Kidney tubule cell (primary cell): ENCODE measurements at regions not wholly inside any gene's neighbourhood (a gene's known extent, or its start where the extent isn't known, plus 50 kb on each side); places are given as distances from the start of the nearest gene placed in this dataset.
A peak's percentile ranks its signal among the peaks of the same experiment; 100 is the strongest.
"Not testable (repeated sequence)": the region's sequence is repeated elsewhere in the genome, so short reads cannot be mapped to it uniquely, and the experiment has no call there.

Experiments used
- DNase-seq: peaks from one replicate; pipeline ENCODE4 v3.0.0-alpha.2; 2018; ENCODE audit warnings: low spot score

GRCh38 chr4:126137782-126138170, 823.0 kb downstream of the FAT4 start:
- no peak for DNase-seq

- no peak for DNase-seq
These were observed 829.9 kb downstream of the FAT4 start for GRCh38 chr4:126144543-126145237.

DNA sequence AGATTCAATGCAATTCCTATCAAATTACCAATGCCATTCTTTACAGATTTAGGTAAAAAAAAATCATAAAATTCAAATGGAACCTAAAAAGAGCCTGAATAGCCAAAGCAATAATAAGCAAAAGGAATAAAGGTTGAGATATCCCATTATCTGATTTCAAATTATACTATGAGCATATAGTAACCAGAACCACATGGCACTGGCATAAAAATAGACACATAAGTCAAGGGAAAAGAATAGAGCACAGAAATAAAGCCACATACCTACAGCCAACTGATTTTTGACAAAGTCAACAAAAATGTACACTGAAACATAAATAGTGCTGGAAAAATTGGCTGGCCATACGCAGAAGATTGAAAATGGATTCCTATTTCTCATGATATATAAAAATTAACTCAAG, 853.7 kb downstream of the FAT4 start:
- no peak for DNase-seq

DNA sequence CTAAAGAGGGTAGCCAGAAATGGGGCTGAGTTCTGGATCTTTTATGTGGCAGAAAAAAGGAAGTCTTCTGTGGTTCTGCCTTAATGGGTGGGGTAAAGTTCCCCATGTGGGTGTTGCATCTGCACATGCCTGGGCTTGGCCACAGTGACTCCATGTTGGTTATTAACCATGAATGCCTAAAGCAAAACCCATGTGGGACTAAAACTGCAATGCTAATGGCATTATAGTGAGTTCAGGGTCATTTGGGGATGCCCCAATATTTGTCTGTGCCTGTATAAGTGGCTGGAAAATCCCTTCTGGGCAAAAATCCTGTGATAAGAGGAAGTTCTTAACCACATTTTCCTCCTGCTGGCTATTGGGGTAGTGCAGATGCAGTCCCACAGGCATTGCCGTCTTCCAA, 857.4 kb downstream of the FAT4 start:
- no peak for DNase-seq

- DNase-seq: no peak
These were observed 859.9 kb downstream of the FAT4 start for GRCh38 chr4:126174627-126175026.

DNA sequence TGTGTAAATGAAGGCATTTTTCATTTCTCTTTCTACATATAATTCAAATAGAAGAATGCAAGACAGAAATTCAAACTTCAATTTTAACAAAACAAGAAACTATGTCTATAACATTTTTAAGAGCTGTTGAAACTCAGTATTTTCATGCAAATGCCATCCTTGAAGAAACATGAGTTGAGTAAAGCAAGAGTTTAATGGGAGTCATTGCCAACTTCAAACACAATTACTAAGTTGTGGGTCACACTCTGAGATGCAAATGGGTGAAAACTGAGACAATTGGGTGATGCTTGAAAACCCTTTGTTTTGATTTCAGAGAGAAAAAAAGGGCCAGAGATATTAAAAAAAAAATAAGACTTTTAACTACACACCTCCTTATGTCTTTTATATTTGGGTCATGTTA, 865.9 kb downstream of the FAT4 start:
- no peak for DNase-seq

GRCh38 chr4:126182336-126182735, 867.6 kb downstream of the FAT4 start:
- no peak for DNase-seq

GRCh38 chr4:126182786-126183185, 868.0 kb downstream of the FAT4 start:
- DNase-seq: no peak

GRCh38 chr4:126183206-126183605, 868.5 kb downstream of the FAT4 start:
- DNase-seq: no peak

- no peak for DNase-seq
These were observed 876.8 kb downstream of the FAT4 start for GRCh38 chr4:126191536-126191935.

- peak; percentile 4 for DNase-seq
These were observed 877.8 kb downstream of the FAT4 start for GRCh38 chr4:126192506-126192905.

- not testable (repeated sequence) for DNase-seq
These were observed 886.7 kb downstream of the FAT4 start for GRCh38 chr4:126201251-126202138.

- DNase-seq: no peak
These were observed 887.5 kb downstream of the FAT4 start for GRCh38 chr4:126202226-126202625.

GRCh38 chr4:126207910-126208309, 893.2 kb downstream of the FAT4 start:
- DNase-seq: no peak

GRCh38 chr4:126209147-126209546, 894.4 kb downstream of the FAT4 start:
- DNase-seq: no peak

DNA sequence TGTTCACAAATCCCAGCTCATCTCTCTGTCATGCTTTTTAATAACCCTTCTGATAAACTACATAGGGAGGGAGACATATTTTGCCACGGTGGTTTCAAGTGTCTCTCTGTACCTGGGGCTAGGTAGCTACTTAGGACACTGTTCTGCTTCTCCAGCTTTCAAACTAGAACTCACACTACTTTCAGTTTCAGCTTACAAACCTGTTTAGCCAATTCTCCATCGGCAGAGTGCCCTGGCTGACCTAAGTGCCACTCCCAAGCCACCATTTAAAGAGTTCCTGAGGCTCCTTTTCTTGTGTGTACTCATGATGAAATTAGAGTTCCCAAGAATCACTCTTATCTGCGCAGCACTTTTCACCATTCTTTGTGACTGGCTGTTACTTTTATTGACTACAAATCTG, 899.2 kb downstream of the FAT4 start:
- no peak for DNase-seq

- DNase-seq: no peak
These were observed 901.0 kb downstream of the FAT4 start for GRCh38 chr4:126215759-126216158.

GRCh38 chr4:126216611-126217010, 901.9 kb downstream of the FAT4 start:
- DNase-seq: no peak

DNA sequence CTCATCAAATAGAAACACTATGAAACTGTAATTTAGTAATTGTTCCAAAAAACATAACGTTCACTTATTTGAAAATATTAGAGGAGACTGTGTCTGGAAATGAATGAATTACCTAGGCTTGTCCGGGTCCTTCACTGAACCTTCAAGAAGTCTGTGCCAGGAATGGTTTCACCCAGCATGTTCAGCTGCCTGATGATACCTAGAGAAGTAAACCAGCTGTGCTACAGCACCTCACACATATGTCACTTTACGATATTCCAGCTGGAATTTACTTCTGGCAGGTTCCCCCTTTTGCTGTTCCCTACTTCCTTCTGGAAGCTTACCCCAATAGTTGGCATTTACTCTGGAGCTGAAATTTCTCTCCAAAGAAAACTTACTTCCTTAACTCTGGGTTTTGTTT, 906.5 kb downstream of the FAT4 start:
- no peak for DNase-seq

- DNase-seq: no peak
These were observed 907.1 kb downstream of the FAT4 start for GRCh38 chr4:126221717-126222340.

- DNase-seq: peak; percentile 6
These were observed 909.1 kb downstream of the FAT4 start for GRCh38 chr4:126223784-126224407.

DNA sequence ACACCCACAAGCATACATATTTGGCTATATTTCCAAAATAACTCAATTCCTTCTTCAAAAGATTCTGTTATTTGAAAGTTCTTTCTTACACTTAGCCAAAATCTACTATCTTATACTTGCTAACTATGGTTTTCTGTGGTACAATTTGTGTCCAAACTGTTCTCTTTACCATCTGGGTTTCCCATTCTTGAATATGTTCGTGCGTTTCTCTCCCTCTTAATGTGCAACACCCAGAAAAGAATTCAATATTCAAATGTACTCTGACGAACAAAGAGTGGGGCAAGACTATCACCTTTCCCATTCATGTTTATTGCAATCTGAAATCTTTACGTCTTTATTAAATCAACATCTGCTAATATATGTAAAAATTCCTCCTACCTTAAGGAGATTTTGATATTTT, 912.7 kb downstream of the FAT4 start:
- no peak for DNase-seq

DNA sequence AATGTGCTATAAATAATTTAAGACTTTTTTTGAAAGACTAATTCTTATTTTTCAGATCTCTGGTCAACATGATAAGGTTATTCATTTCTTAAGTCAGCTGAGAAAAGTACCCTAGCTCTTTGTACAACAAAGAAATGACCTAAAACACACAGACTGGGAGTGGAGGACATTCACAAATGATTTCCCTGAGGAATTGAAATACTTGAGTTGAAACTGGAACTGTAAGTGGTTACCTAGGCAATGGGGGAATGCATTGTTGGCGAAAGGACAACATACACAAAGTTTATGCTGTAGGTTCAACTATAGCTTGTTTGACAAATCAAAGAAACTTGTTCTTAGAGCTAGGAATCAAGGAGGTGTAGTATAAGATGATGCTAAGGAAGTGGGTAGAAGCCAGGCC, 915.5 kb downstream of the FAT4 start:
- DNase-seq: no peak
